NCI-H128 (cell line): ENCODE measurements at regions not wholly inside any gene's neighbourhood (a gene's known extent, or its start where the extent isn't known, plus 50 kb on each side); places are given as distances from the start of the nearest gene placed in this dataset.

ENCODE experiments used
- DNase-seq: peaks from one replicate; lab custom pipeline; 2025; ENCODE audit not compliant: unreplicated experiment; lab: John Stamatoyannopoulos, UW

DNA sequence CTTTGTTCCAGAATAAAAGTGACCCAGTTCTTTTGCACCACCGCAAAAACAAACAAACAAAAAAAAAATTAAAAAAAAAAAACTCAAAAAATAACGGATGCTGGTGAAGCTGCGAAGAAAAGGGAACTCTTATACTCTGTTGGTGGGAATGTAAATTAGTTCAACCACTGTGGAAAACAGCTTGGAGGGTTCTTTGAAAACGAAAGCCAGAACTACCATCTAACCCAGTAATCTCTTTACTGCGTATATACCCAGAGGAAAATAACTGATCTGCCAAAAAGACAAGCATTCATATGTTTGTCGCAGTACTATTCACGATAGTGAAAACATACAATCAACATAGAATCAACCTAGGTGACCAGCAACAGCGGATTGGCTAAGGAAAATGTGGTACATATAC, 298.9 kb upstream of the CBLB start:
- no peak for DNase-seq

DNA sequence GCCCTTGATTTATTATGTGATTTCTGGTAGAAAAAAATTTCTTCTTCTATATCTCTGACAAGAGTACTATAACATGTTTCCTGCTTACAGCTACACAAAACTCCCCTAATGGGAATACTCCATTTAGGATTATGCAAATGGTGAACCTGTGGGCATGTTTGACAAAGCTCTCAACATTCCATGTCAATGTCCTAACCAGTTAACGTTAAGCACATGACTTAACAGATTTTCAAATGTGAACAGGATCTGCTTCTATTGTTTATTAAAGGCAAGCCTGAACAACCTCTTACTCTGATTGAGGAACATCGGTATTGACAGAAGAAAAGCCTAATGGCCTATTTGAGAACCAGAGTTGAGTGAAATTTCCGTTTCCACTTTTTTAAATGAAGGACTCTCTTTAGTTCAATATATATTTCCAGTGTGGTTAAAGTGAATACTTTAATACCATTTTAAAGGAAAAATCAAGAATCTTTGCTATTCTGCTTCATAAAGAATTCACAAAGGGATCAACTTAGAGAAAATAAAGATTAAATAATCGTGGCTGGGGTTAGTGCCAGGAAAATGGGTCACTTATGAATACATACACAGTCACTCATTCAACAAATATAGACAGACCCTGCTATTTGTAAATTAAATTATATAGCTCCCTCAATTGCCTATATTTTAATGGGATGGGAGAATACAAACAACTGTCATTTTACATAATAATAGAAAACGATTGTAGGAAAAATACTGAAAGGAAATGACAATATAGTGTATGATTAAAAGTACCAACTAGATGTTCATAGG, 300.3 kb upstream of the CBLB start:
- DNase-seq: no peak

- DNase-seq: no peak
These were observed 301.8 kb upstream of the CBLB start for GRCh38 chr3:106170636-106171035.

- DNase-seq: no peak
These were observed 303.3 kb upstream of the CBLB start for GRCh38 chr3:106172101-106172500.

DNA sequence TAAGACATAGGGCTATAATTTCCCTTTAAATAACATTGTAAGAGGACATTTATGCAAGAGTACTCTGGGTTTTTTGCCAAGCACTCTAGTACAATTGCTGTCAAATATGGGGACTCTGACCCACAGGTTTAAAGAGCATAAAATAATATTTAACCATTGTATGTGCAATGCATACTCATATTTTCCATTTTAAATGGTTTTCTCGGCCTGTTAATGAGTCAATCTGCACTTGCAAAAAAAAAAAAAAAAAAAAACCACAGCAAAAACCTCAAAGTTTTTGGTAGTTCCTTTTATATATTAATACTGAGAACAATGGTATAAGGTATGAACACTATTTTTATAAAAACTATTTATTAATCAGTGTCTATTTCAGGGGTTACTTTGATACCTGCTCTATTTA, 304.0 kb upstream of the CBLB start:
- DNase-seq: no peak

DNA sequence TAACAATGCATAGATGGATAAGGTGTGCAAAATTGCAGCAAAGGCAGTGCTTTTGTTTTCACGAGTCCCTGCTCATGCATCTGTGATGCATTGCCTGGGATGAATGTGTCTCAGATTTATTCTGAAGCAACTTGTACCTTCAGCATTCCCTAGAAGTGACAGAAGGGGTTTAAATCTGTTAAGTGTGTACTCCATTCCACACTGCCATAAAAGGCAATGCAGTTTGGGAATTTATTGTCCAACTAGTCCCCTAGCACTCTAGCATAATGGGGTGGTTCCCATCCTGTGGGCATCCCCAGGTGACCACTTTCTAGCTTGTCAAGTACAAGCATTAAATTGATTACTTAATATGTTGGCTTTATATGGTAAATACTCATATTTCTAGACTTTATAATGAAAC, 306.5 kb upstream of the CBLB start:
- no peak for DNase-seq

DNA sequence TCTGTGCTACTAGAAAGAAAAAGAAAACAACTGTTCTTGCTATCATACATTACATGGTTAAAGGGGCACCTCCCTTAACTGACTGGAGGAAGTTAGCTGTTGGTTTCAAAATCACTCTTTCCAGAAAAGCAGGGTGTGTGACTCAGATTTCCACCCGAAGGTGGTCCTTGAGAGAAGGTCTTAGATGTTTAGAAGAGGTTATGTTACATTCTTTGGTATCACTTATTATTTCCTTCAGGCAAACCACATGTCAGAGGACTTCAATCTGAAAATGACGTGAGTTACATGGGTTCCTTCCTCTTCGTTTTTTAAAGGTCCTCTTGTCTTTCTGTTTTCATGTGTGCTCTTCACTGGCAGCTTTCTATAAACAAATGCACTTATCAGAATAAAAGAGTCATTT, 307.9 kb upstream of the CBLB start:
- DNase-seq: no peak

GRCh38 chr3:106182950-106183511, 314.2 kb upstream of the CBLB start:
- no peak for DNase-seq

DNA sequence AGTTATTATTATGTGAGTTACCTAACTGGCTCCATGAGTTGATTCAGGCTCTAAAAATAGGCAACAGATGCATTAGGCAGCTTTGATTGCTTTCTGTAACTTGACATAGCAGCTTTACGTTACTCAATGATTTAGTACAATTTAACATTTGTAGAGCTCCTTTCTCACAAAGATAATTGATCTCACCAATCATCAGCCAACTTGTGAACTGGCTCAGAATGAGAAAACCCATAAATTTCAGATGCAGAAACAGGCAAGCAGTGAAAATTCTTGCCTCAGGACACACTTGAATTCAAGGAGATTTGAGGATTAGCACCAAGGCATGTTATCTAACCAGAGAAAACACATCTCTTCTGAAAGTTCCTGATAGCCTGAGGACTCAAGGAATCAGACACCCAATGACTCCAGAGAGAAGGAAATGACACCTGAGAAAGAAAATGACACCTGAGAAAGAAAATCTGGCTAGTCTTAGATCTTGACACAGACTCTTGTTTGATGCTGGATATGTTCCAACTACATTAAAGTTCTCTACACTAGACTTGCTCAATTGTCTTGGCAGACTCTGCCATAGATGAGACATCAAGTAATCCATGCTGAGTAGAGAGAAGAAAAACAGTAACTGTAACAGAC, 315.1 kb upstream of the CBLB start:
- no peak for DNase-seq

GRCh38 chr3:106184540-106185457, 316.0 kb upstream of the CBLB start:
- DNase-seq: no peak

GRCh38 chr3:106185949-106186348, 317.1 kb upstream of the CBLB start:
- DNase-seq: no peak

DNA sequence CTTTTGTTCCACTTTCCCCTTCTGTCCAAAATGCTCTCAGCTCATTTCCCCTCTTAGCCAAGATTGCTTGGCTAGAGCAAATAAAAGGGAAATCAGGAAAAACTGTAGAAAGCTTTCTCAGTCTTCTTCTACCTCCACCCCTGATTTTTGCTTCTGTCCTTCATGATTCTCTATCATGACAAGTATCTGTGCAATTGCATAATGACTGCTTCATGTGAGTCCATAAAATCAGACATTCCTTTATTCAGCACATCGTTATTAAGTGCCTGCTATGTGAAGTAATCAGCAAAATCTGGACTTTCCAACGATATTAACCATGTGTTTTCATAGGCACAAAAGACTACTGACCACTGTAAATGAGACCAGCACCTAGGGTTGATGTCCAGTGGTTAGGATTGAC, 321.5 kb upstream of the CBLB start:
- DNase-seq: no peak

- DNase-seq: no peak
These were observed 322.4 kb upstream of the CBLB start for GRCh38 chr3:106191211-106191610.

- no peak for DNase-seq
These were observed 323.1 kb upstream of the CBLB start for GRCh38 chr3:106191913-106192312.

GRCh38 chr3:106193876-106194275, 325.1 kb upstream of the CBLB start:
- no peak for DNase-seq

GRCh38 chr3:106194726-106195125, 325.9 kb upstream of the CBLB start:
- no peak for DNase-seq

DNA sequence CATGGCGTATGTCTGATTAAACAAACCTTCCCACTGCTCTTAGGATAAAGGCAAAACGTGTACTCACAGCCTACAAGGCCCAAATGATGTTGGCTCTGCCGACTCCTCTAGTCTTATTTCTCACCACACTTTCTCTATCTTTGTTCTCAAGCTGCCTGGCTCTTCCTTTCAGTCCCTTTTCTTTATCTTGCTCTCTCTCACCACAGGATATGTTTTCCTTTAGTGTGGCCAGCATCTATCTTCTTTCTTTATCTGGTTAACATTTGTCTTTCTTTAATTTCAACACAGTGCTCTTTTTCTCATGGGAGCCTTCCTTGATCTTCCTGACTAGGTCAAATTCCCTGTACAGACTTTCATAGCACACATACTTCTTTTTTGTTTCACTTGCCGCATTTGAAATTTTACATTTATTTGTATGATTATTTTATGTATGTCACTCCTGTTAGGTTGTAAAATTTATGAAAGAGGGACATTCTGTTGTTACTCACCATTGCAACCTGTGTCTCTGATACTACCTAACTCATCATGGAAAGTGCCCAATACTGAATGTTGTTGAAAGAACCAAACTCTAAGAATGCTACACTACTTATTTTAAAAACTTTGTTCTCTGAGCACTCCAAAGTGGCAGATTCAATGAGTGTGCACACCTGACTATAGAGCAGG, 328.9 kb upstream of the CBLB start:
- DNase-seq: no peak

DNA sequence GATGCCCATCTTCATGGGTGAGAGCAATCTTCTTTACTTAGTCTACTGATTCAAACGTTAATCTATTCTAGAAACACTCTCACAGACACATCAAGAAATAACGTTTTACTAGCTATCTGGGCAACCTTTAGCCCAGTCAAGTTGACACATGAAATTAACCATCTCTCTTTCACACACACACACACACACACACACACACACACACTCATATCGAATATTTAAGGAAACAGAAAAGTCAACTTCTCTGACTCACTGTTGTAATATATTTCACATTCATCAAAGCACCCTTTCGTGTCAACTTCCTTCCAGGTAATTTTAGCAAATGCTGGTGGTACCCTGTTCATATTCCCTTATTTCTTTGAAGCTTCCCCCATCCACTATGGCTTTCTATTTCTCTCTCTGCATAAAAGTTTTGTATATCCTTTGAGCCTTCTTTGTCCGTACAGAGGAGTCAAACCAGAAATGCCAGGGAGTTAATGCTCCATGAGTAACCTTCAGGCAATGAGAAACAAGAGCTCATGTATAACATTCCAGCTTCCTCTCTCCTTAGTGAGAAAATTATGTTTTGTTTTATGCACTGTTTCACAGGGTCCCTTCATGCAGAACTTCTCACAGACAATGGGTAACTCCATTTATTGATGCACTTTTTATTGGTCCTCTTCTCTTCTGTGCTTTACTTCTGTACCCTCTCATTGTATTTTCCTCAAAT, 335.5 kb upstream of the CBLB start:
- no peak for DNase-seq

DNA sequence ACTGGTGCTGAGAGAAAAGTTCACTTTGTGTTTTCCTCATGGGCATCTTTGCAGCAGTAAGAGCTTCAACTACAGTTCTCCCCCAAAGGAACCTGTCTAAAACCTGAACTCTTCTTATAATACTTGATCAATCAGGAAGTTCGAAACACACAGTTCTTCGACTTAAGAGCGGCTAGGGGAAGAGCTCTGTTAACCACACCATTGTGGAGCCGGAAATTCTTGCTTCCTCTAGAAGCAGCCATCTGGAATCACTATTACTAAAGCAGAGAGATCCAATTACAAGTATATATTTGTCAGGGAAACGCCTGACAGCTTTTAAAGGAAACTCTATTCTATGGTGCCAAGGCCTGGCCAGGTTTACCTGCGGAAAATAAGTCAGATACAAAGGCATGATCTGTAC, 337.3 kb upstream of the CBLB start:
- DNase-seq: no peak

- DNase-seq: no peak
These were observed 337.8 kb upstream of the CBLB start for GRCh38 chr3:106206613-106207012.
